Caco-2 (cell line): ENCODE measurements at regions not wholly inside any gene's neighbourhood (a gene's known extent, or its start where the extent isn't known, plus 50 kb on each side); places are given as distances from the start of the nearest gene placed in this dataset.

Experiments
- BruUV-seq: library from RNA; stranded (reverse); fragments of 400-500 nt; replicated peaks from 2 replicates; lab custom pipeline; 2021; lab: Mats Ljungman, UMichigan
- CTCF ChIA-PET: fragments of 300-600 bp; sonication (Branson Sonifier 250); formaldehyde crosslinking; loops from one replicate; lab custom pipeline; 2022; ENCODE audit warnings: antibody characterized with exemption; lab: Charles Lee
- POLR2A ChIA-PET: fragments of 300-600 bp; sonication (Branson Sonifier 250); formaldehyde crosslinking; loops from one replicate; lab custom pipeline; 2022; ENCODE audit warnings: antibody characterized with exemption; lab: Charles Lee
- DNase-seq, 2 experiments: peaks; one replicate each; pipeline versions ENCODE4 v3.0.0 to v3.0.0-alpha.2; 2020 to 2022
- H3K27me3 ChIP-seq: replicated peaks from 2 replicates; pipeline ENCODE4 v1.6.0; 2011; ENCODE audit warnings: low read length; ENCODE audit not compliant: control insufficient read depth, insufficient read depth
- H3K36me3 ChIP-seq: 2 replicates; pipeline ENCODE4 v1.5.1; 2011; ENCODE audit warnings: low read length; ENCODE audit not compliant: control insufficient read depth, insufficient read depth
- H3K4me1 ChIP-seq: fragments of 250-450 bp; sonication (Bioruptor Pico); 2 replicates; pipeline ENCODE4 v1.5.1; 2020; ENCODE audit warnings: mild to moderate bottlenecking
- H3K4me3 ChIP-seq: 2 replicates; pipeline ENCODE4 v1.5.1; 2011; ENCODE audit warnings: low read depth, mild to moderate bottlenecking, control low read depth, low read length
- H3K9me3 ChIP-seq: fragments of 250-450 bp; sonication (Bioruptor Pico); 2 replicates; pipeline ENCODE4 v1.5.1; 2020; ENCODE audit warnings: mild to moderate bottlenecking, moderate library complexity
- H3K27ac Mint-ChIP-seq: one replicate; pipeline ENCODE4 v1.8.0; 2022; ENCODE audit warnings: mixed read lengths; ENCODE audit not compliant: unreplicated experiment
- H3K27me3 Mint-ChIP-seq: one replicate; pipeline ENCODE4 v1.8.0; 2022; ENCODE audit warnings: mixed read lengths; ENCODE audit not compliant: insufficient read depth, unreplicated experiment
- H3K36me3 Mint-ChIP-seq: one replicate; pipeline ENCODE4 v1.8.0; 2022; ENCODE audit warnings: mild to moderate bottlenecking, mixed read lengths; ENCODE audit not compliant: insufficient read depth, unreplicated experiment
- H3K4me1 Mint-ChIP-seq: one replicate; pipeline ENCODE4 v1.8.0; 2022; ENCODE audit warnings: low read depth, mixed read lengths; ENCODE audit not compliant: unreplicated experiment
- H3K4me3 Mint-ChIP-seq: one replicate; pipeline ENCODE4 v1.8.0; 2022; ENCODE audit warnings: mild to moderate bottlenecking, moderate library complexity, mixed read lengths; ENCODE audit not compliant: unreplicated experiment
- H3K9me3 Mint-ChIP-seq: one replicate; pipeline ENCODE4 v1.8.0; 2022; ENCODE audit warnings: mixed read lengths; ENCODE audit not compliant: unreplicated experiment
- CTCF ChIP-seq, 2 experiments: fragments of 200-600 bp in 1 of 2; IDR thresholded peaks; 1 replicate in 1 of 2; 2 replicates in 1 of 2; pipeline versions ENCODE4 v1.5.1 to v1.8.0; 2011 to 2022; ENCODE audit warnings: antibody characterized with exemption in 1 of 2, control low read depth in 1 of 2, inconsistent platforms in 1 of 2, low read depth in 1 of 2, low read length in 1 of 2, mild to moderate bottlenecking in 1 of 2, moderate library complexity in 1 of 2; ENCODE audit not compliant: insufficient read depth in 1 of 2, severe bottlenecking in 1 of 2, unreplicated experiment in 1 of 2
- intact Hi-C: fragments of 100-400 bp; cut with micrococcal nuclease; formaldehyde crosslinking; loops from one replicate; pipeline ENCODE4 v1.10.0; 2022; ENCODE audit not compliant: unreplicated experiment

GRCh38 chr3:193800138-193801043 lies 207.4 kb downstream of the OPA1 start:
- no peaks in the 10 kb centered on the region for H3K27me3 Mint-ChIP-seq
- H3K36me3 ChIP-seq, result no peaks in the 10 kb centered on the region
- no peak for TF ChIP-seq CTCF (IDR thresholded peaks at IDR 0.05; ENCODE audit: insufficient read depth in 1 of 2, low read depth in 1 of 2, low read length in 1 of 2, severe bottlenecking in 1 of 2, unreplicated experiment in 1 of 2)
- H3K4me1 ChIP-seq, result 0 out of 2 replicates have a peak, but pooled peaks cover 6% of the 10 kb centered on the region
- H3K27me3 ChIP-seq, result no peaks in the 10 kb centered on the region
- intact Hi-C loops, result no loop called here
- no peak overlapping the region for H3K27ac Mint-ChIP-seq
- no peaks in the 10 kb centered on the region for H3K9me3 ChIP-seq
- BruUV-seq, result no TSS peak
- H3K4me1 Mint-ChIP-seq, result peaks cover 16% of the 10 kb centered on the region
- H3K4me3 ChIP-seq, result no peak overlapping the region
- DNase-seq, result no peak
- no peak overlapping the region for H3K4me3 Mint-ChIP-seq
- peaks cover 10% of the 10 kb centered on the region for H3K9me3 Mint-ChIP-seq
- H3K36me3 Mint-ChIP-seq, result no peaks in the 10 kb centered on the region
- POLR2A ChIA-PET, result no interaction called here
- CTCF ChIA-PET, result no interaction called here

- Histone ChIP-seq H3K36me3 (no peaks in the 10 kb centered on the region), H3K4me1 (0 out of 2 replicates have a peak, but pooled peaks cover 6% of the 10 kb centered on the region), H3K27me3 (no peaks in the 10 kb centered on the region), H3K9me3 (no peaks in the 10 kb centered on the region), H3K4me3 (no peak overlapping the region)
- H3K36me3 Mint-ChIP-seq, result no peaks in the 10 kb centered on the region
- H3K27ac Mint-ChIP-seq, result no peak overlapping the region
- no peak for DNase-seq
- no peak overlapping the region for H3K4me3 Mint-ChIP-seq
- peaks cover 13% of the 10 kb centered on the region for H3K4me1 Mint-ChIP-seq
- intact Hi-C loops, result no loop called here
- ChIA-PET CTCF (no interaction called here), POLR2A (no interaction called here)
- no peak for TF ChIP-seq CTCF (IDR thresholded peaks at IDR 0.05; ENCODE audit: insufficient read depth in 1 of 2, low read depth in 1 of 2, low read length in 1 of 2, severe bottlenecking in 1 of 2, unreplicated experiment in 1 of 2)
- H3K9me3 Mint-ChIP-seq, result peaks cover 5% of the 10 kb centered on the region
- BruUV-seq, result no TSS peak
- H3K27me3 Mint-ChIP-seq, result no peaks in the 10 kb centered on the region
Measured at GRCh38 chr3:193801097-193801496, 208.1 kb downstream of the OPA1 start.

- H3K27ac Mint-ChIP-seq, result no peak overlapping the region
- no peak for TF ChIP-seq CTCF (IDR thresholded peaks at IDR 0.05; ENCODE audit: insufficient read depth in 1 of 2, low read depth in 1 of 2, low read length in 1 of 2, severe bottlenecking in 1 of 2, unreplicated experiment in 1 of 2)
- peak in 1 of 2 experiments; percentile 32 for DNase-seq
- ChIA-PET POLR2A (no interaction called here), CTCF (no interaction called here)
- BruUV-seq, result no TSS peak
- H3K4me1 Mint-ChIP-seq, result peaks cover 10% of the 10 kb centered on the region
- Histone ChIP-seq H3K4me3 (no peak overlapping the region), H3K4me1 (0 out of 2 replicates have a peak, but pooled peaks cover 6% of the 10 kb centered on the region), H3K9me3 (no peaks in the 10 kb centered on the region), H3K36me3 (no peaks in the 10 kb centered on the region), H3K27me3 (no peaks in the 10 kb centered on the region)
- intact Hi-C loops, result no loop called here
- no peaks in the 10 kb centered on the region for H3K27me3 Mint-ChIP-seq
- no peak overlapping the region for H3K4me3 Mint-ChIP-seq
- no peaks in the 10 kb centered on the region for H3K9me3 Mint-ChIP-seq
- H3K36me3 Mint-ChIP-seq, result no peaks in the 10 kb centered on the region
Measured at GRCh38 chr3:193803288-193803687, 210.3 kb downstream of the OPA1 start.
